PC-3 (cell line): ENCODE measurements at regions not wholly inside any gene's neighbourhood (a gene's known extent, or its start where the extent isn't known, plus 50 kb on each side); places are given as distances from the start of the nearest gene placed in this dataset.

Experiments used
- CTCF ChIP-seq: fragments of 300-600 bp; sonication (generic); conservative IDR thresholded peaks from 2 replicates; pipeline ENCODE4 v1.5.1; 2017; ENCODE audit warnings: antibody characterized with exemption, low read depth, mild to moderate bottlenecking, low read length
- EZH2phosphoT487 ChIP-seq: fragments of 300-600 bp; sonication (generic); IDR thresholded peaks from 2 replicates; pipeline ENCODE4 v1.6.1; 2018; ENCODE audit warnings: mild to moderate bottlenecking, antibody characterized with exemption, low read length, borderline replicate concordance

- no peak for TF ChIP-seq CTCF
- no peak for TF ChIP-seq EZH2phosphoT487
Measured at GRCh38 chr13:79648191-79648590, 167.2 kb downstream of the NDFIP2 start.
